ENCODE measurements at regions not wholly inside any gene's neighbourhood (a gene's known extent, or its start where the extent isn't known, plus 50 kb on each side); places are given as distances from the start of the nearest gene placed in this dataset.

GRCh38 chr4:116923389-116923788 lies 162.0 kb downstream of the TRAM1L1 start:
- no peak overlapping the region for H3K4me3 ChIP-seq (ENCODE audit: low read depth, low read length)
- no peak for DNase-seq (ENCODE audit: low read depth)
- in situ Hi-C loops (cut with HindIII; ENCODE audit: low sequenced_read_pairs) = no loop called here
- TF ChIP-seq, protein P1, sequence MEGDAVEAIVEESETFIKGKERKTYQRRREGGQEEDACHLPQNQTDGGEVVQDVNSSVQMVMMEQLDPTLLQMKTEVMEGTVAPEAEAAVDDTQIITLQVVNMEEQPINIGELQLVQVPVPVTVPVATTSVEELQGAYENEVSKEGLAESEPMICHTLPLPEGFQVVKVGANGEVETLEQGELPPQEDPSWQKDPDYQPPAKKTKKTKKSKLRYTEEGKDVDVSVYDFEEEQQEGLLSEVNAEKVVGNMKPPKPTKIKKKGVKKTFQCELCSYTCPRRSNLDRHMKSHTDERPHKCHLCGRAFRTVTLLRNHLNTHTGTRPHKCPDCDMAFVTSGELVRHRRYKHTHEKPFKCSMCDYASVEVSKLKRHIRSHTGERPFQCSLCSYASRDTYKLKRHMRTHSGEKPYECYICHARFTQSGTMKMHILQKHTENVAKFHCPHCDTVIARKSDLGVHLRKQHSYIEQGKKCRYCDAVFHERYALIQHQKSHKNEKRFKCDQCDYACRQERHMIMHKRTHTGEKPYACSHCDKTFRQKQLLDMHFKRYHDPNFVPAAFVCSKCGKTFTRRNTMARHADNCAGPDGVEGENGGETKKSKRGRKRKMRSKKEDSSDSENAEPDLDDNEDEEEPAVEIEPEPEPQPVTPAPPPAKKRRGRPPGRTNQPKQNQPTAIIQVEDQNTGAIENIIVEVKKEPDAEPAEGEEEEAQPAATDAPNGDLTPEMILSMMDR (IDR thresholded peaks at IDR 0.05; ENCODE audit: low read depth, low read length, missing control alignments) = no peak

DNA sequence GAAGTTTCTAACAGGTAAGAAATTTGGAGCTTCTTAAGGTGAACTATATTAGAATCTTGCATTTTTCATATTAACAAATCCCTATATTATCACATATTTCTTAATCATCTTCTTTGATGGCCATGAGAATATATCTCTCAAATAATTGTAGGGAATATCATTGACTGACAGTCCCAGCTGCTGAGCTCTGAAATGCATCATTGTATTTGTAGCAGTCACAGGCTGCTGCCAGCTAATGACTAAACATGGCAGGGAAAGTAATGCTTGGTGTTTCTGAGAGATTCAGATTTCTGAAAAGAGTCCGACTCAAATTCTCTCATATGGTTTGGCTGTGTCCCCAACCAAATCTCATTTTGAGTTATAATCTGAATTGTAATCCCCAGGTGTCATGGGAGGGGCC lies 171.9 kb downstream of the TRAM1L1 start:
- in situ Hi-C loops (cut with HindIII; ENCODE audit: low sequenced_read_pairs) = no loop called here
- TF ChIP-seq, protein P1 (IDR thresholded peaks at IDR 0.05; ENCODE audit: low read depth, low read length, missing control alignments) = no peak
- H3K4me3 ChIP-seq (ENCODE audit: low read depth, low read length) = no peak overlapping the region
- no peak for DNase-seq (ENCODE audit: low read depth)

DNA sequence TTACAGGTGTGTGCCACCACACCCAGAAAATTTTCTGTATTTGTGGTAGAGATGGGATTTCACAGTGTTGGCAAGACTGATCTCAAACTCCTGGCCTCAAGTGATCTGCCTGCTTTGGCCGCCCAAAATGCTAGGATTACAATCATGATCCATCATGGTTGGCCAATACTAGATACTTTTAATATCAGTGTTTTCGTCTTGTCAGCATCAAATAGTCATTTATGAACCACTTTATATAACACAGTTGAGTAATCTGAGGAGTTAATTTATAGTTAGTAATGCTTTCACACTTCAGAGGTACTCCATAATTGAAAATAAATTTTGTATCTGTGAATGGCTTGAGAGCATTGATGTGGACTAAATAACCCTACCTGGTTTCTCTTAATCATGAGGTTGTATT lies 178.6 kb downstream of the TRAM1L1 start:
- TF ChIP-seq, protein P1 (IDR thresholded peaks at IDR 0.05; ENCODE audit: low read depth, low read length, missing control alignments) = no peak
- no peak overlapping the region for H3K4me3 ChIP-seq (ENCODE audit: low read depth, low read length)
- DNase-seq (ENCODE audit: low read depth) = no peak
- in situ Hi-C loops (cut with HindIII; ENCODE audit: low sequenced_read_pairs) = no loop called here

GRCh38 chr4:116899561-116899960 lies 185.8 kb downstream of the TRAM1L1 start:
- no peak for DNase-seq (ENCODE audit: low read depth)
- in situ Hi-C loops (cut with HindIII; ENCODE audit: low sequenced_read_pairs) = no loop called here
- H3K4me3 ChIP-seq (ENCODE audit: low read depth, low read length) = no peak overlapping the region

GRCh38 chr4:116885579-116885978 lies 199.8 kb downstream of the TRAM1L1 start:
- no peak overlapping the region for H3K4me3 ChIP-seq (ENCODE audit: low read depth, low read length)
- in situ Hi-C loops (cut with HindIII; ENCODE audit: low sequenced_read_pairs) = no loop called here
- no peak for DNase-seq (ENCODE audit: low read depth)
- TF ChIP-seq, protein P1 (IDR thresholded peaks at IDR 0.05; ENCODE audit: low read depth, low read length, missing control alignments) = no peak

More at GRCh38 chr4:116899561-116899960, 185.8 kb downstream of the TRAM1L1 start:
- TF ChIP-seq, protein P1 (IDR thresholded peaks at IDR 0.05; ENCODE audit: low read depth, low read length, missing control alignments) = no peak

- no peak overlapping the region for H3K4me3 ChIP-seq (ENCODE audit: low read depth, low read length)
- DNase-seq (ENCODE audit: low read depth) = no peak
- TF ChIP-seq, protein P1 (IDR thresholded peaks at IDR 0.05; ENCODE audit: low read depth, low read length, missing control alignments) = no peak
- in situ Hi-C loops (cut with HindIII; ENCODE audit: low sequenced_read_pairs) = no loop called here
Observed at GRCh38 chr4:116882503-116882902, 202.9 kb downstream of the TRAM1L1 start.

GRCh38 chr4:116881077-116881476 lies 204.3 kb downstream of the TRAM1L1 start:
- DNase-seq (ENCODE audit: low read depth) = no peak
- in situ Hi-C loops (cut with HindIII; ENCODE audit: low sequenced_read_pairs) = no loop called here
- TF ChIP-seq, protein P1 (IDR thresholded peaks at IDR 0.05; ENCODE audit: low read depth, low read length, missing control alignments) = no peak
- H3K4me3 ChIP-seq (ENCODE audit: low read depth, low read length) = no peak overlapping the region
